GM12878 (cell line): ENCODE measurements at regions not wholly inside any gene's neighbourhood (a gene's known extent, or its start where the extent isn't known, plus 50 kb on each side); places are given as distances from the start of the nearest gene placed in this dataset.

Experiments used
- BCL11A ChIP-seq: IDR thresholded peaks from 2 replicates; pipeline ENCODE4 v1.6.1; 2011; ENCODE audit warnings: low read depth, low read length
- CREB1 ChIP-seq: IDR thresholded peaks from 2 replicates; pipeline ENCODE4 v1.6.1; 2012; ENCODE audit warnings: low read depth, mild to moderate bottlenecking, inconsistent platforms
- E4F1 ChIP-seq: fragments of 450-650 bp; IDR thresholded peaks from 2 replicates; pipeline ENCODE4 v1.6.1; 2018; ENCODE audit warnings: borderline replicate concordance, mild to moderate bottlenecking; ENCODE audit not compliant: partially characterized antibody
- ELK1 ChIP-seq: IDR thresholded peaks from 2 replicates; pipeline ENCODE4 v1.6.1; 2012; ENCODE audit warnings: low read depth, low read length, improper control_type of control experiment
- FOS ChIP-seq: IDR thresholded peaks from 3 replicates; pipeline ENCODE4 v1.6.1; 2011; ENCODE audit warnings: borderline replicate concordance; ENCODE audit not compliant: insufficient read length; ENCODE audit errors: extremely low read depth
- LARP7 ChIP-seq: fragments of 450-650 bp; IDR thresholded peaks from 2 replicates; pipeline ENCODE4 v1.6.1; 2017; ENCODE audit warnings: mild to moderate bottlenecking
- PAX8 ChIP-seq: fragments of 450-650 bp; IDR thresholded peaks from 2 replicates; pipeline ENCODE4 v1.6.1; 2017; ENCODE audit warnings: mild to moderate bottlenecking, moderate library complexity
- RCOR1 ChIP-seq: conservative IDR thresholded peaks from 2 replicates; pipeline ENCODE4 v1.6.1; 2012; ENCODE audit warnings: low read depth, low read length, improper control_type of control experiment
- RELB ChIP-seq: fragments of 450-650 bp; IDR thresholded peaks from 2 replicates; pipeline ENCODE4 v1.6.1; 2017; ENCODE audit warnings: low read depth, mild to moderate bottlenecking, moderate library complexity
- SP1 ChIP-seq: IDR thresholded peaks from one replicate; pipeline ENCODE4 v1.6.1; 2011; ENCODE audit warnings: low read depth, low read length
- STAT3 ChIP-seq: IDR thresholded peaks from 2 replicates; pipeline ENCODE4 v1.6.1; 2011; ENCODE audit warnings: low read depth, low read length, improper control_type of control experiment
- ZNF24 ChIP-seq: fragments of 450-650 bp; IDR thresholded peaks from 2 replicates; pipeline ENCODE4 v1.6.1; 2017; ENCODE audit warnings: antibody characterized with exemption, mild to moderate bottlenecking
- TF ChIP-seq, protein P1 (sequence below): IDR thresholded peaks from 2 replicates; pipeline ENCODE4 v1.6.1; 2012; ENCODE audit warnings: low read length, inconsistent platforms
- TF ChIP-seq, protein P2 (sequence below): IDR thresholded peaks from 2 replicates; pipeline ENCODE4 v1.6.1; 2011; ENCODE audit warnings: mild to moderate bottlenecking, low read depth, low read length, moderate library complexity; ENCODE audit not compliant: insufficient replicate concordance
- TF ChIP-seq, protein P3 (sequence below): fragments of 450-650 bp; IDR thresholded peaks from 2 replicates; pipeline ENCODE4 v1.6.1; 2017; ENCODE audit warnings: mild to moderate bottlenecking, moderate library complexity
- TF ChIP-seq, protein P4 (sequence below): fragments of 450-650 bp; conservative IDR thresholded peaks from 2 replicates; pipeline ENCODE4 v1.6.1; 2017; ENCODE audit warnings: mild to moderate bottlenecking, moderate library complexity

DNA sequence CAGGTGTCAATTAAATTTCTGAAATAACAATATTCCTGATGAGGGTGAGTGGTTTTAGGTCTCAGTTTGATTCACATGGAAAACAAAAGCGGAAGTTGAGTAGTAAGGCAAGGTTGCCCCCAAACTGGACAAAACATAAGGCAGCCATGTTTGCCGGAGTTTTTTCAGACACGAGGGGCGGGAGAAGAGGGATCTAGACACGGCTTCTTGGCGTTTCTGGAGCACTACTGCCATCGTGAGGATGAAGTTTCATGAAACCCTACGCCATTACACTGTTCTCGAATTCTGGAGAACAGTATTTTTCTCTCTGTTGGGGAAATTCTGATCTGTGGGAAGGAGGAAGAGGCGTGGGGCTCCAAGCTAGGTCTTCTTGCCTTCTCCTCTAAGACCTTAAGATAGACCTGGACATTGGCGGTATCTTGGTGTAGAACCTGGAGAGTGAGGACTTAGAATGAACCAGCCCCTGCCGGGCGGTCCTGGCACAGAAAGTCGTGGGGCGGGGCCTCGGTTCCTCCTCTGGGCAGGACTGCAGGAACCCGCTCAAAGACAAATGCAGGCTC lies 160.3 kb downstream of the OR13H1 start (continued):
- TF ChIP-seq, protein P1, sequence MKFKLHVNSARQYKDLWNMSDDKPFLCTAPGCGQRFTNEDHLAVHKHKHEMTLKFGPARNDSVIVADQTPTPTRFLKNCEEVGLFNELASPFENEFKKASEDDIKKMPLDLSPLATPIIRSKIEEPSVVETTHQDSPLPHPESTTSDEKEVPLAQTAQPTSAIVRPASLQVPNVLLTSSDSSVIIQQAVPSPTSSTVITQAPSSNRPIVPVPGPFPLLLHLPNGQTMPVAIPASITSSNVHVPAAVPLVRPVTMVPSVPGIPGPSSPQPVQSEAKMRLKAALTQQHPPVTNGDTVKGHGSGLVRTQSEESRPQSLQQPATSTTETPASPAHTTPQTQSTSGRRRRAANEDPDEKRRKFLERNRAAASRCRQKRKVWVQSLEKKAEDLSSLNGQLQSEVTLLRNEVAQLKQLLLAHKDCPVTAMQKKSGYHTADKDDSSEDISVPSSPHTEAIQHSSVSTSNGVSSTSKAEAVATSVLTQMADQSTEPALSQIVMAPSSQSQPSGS = no peak
- no peak for TF ChIP-seq RELB
- TF ChIP-seq, protein P2, sequence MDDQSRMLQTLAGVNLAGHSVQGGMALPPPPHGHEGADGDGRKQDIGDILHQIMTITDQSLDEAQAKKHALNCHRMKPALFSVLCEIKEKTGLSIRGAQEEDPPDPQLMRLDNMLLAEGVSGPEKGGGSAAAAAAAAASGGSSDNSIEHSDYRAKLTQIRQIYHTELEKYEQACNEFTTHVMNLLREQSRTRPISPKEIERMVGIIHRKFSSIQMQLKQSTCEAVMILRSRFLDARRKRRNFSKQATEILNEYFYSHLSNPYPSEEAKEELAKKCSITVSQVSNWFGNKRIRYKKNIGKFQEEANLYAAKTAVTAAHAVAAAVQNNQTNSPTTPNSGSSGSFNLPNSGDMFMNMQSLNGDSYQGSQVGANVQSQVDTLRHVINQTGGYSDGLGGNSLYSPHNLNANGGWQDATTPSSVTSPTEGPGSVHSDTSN = no peak
- TF ChIP-seq ZNF24 = no peak
- TF ChIP-seq RCOR1 = no peak
- TF ChIP-seq ELK1 = no peak
- TF ChIP-seq, protein P3, sequence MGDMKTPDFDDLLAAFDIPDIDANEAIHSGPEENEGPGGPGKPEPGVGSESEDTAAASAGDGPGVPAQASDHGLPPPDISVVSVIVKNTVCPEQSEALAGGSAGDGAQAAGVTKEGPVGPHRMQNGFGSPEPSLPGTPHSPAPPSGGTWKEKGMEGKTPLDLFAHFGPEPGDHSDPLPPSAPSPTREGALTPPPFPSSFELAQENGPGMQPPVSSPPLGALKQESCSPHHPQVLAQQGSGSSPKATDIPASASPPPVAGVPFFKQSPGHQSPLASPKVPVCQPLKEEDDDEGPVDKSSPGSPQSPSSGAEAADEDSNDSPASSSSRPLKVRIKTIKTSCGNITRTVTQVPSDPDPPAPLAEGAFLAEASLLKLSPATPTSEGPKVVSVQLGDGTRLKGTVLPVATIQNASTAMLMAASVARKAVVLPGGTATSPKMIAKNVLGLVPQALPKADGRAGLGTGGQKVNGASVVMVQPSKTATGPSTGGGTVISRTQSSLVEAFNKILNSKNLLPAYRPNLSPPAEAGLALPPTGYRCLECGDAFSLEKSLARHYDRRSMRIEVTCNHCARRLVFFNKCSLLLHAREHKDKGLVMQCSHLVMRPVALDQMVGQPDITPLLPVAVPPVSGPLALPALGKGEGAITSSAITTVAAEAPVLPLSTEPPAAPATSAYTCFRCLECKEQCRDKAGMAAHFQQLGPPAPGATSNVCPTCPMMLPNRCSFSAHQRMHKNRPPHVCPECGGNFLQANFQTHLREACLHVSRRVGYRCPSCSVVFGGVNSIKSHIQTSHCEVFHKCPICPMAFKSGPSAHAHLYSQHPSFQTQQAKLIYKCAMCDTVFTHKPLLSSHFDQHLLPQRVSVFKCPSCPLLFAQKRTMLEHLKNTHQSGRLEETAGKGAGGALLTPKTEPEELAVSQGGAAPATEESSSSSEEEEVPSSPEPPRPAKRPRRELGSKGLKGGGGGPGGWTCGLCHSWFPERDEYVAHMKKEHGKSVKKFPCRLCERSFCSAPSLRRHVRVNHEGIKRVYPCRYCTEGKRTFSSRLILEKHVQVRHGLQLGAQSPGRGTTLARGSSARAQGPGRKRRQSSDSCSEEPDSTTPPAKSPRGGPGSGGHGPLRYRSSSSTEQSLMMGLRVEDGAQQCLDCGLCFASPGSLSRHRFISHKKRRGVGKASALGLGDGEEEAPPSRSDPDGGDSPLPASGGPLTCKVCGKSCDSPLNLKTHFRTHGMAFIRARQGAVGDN = no peak
- 0 out of 2 replicates have a peak, but pooled peaks have one; percentile 27 for TF ChIP-seq BCL11A
- no peak for TF ChIP-seq CREB1
- no peak for TF ChIP-seq PAX8
- TF ChIP-seq E4F1 = no peak
- peak; percentile 57 for TF ChIP-seq SP1
- no peak for TF ChIP-seq LARP7
- TF ChIP-seq, protein P4, sequence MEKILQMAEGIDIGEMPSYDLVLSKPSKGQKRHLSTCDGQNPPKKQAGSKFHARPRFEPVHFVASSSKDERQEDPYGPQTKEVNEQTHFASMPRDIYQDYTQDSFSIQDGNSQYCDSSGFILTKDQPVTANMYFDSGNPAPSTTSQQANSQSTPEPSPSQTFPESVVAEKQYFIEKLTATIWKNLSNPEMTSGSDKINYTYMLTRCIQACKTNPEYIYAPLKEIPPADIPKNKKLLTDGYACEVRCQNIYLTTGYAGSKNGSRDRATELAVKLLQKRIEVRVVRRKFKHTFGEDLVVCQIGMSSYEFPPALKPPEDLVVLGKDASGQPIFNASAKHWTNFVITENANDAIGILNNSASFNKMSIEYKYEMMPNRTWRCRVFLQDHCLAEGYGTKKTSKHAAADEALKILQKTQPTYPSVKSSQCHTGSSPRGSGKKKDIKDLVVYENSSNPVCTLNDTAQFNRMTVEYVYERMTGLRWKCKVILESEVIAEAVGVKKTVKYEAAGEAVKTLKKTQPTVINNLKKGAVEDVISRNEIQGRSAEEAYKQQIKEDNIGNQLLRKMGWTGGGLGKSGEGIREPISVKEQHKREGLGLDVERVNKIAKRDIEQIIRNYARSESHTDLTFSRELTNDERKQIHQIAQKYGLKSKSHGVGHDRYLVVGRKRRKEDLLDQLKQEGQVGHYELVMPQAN = no peak
- no peak for TF ChIP-seq FOS
- TF ChIP-seq STAT3 = no peak
